H1 (cell line): ENCODE measurements at regions not wholly inside any gene's neighbourhood (a gene's known extent, or its start where the extent isn't known, plus 50 kb on each side); places are given as distances from the start of the nearest gene placed in this dataset.

ENCODE experiments used
- CTCF ChIA-PET: fragments of 300-600 bp; sonication (Branson Sonifier 250); formaldehyde crosslinking; loops from one replicate; lab custom pipeline; 2021; ENCODE audit not compliant: partially characterized antibody; lab: Charles Lee
- POLR2A ChIA-PET: fragments of 300-600 bp; sonication (Branson Sonifier 250); formaldehyde crosslinking; loops from one replicate; lab custom pipeline; 2021; ENCODE audit warnings: inconsistent platforms; ENCODE audit not compliant: partially characterized antibody; lab: Charles Lee
- DNase-seq, 2 experiments: peaks; one replicate each; pipeline versions ENCODE4 v3.0.0 to v3.0.0-alpha.2; 2010 to 2022; ENCODE audit warnings: low spot score in 2 of 2, low read depth in 1 of 2, mixed read lengths in 1 of 2
- FAIRE-seq: peaks from 2 replicates; lab custom pipeline; 2011; peaks lifted over from hg19 to GRCh38; lab: Jason Lieb, UNC
- H2AFZ ChIP-seq: 2 replicates; pipeline ENCODE4 v1.8.1; 2012; ENCODE audit warnings: low read length, inconsistent platforms
- H2AK5ac ChIP-seq: 2 replicates; pipeline ENCODE4 v1.6.1; 2013; ENCODE audit warnings: low read depth, low read length
- H2BK120ac ChIP-seq: replicated peaks from 2 replicates; pipeline ENCODE3; 2013; ENCODE audit warnings: low read depth, low read length, inconsistent platforms
- H2BK12ac ChIP-seq: 2 replicates; pipeline ENCODE4 v1.6.1; 2013; ENCODE audit warnings: low read depth, low read length
- H2BK15ac ChIP-seq: 2 replicates; pipeline ENCODE4 v1.6.1; 2013; ENCODE audit warnings: low read length
- H2BK20ac ChIP-seq: 2 replicates; pipeline ENCODE4 v1.6.1; 2013; ENCODE audit warnings: low read length
- H2BK5ac ChIP-seq: 2 replicates; pipeline ENCODE4 v1.6.1; 2013; ENCODE audit warnings: low read depth, low read length
- H3K14ac ChIP-seq: 2 replicates; pipeline ENCODE4 v1.6.1; 2013; ENCODE audit warnings: inconsistent platforms; ENCODE audit not compliant: insufficient read length
- H3K18ac ChIP-seq: 2 replicates; pipeline ENCODE4 v1.6.1; 2013; ENCODE audit warnings: low read length; ENCODE audit errors: extremely low read depth
- H3K23ac ChIP-seq: 2 replicates; pipeline ENCODE4 v1.6.1; 2013; ENCODE audit warnings: inconsistent platforms; ENCODE audit not compliant: insufficient read length
- H3K23me2 ChIP-seq: 2 replicates; pipeline ENCODE4 v1.6.1; 2013; ENCODE audit warnings: low read depth, low read length
- H3K27ac ChIP-seq: 2 replicates; pipeline ENCODE4 v1.6.1; 2011; ENCODE audit warnings: low read depth, low read length, inconsistent platforms
- H3K27me3 ChIP-seq, 4 experiments: replicated peaks in 1 of 4; 1 replicate in 1 of 4; 2 replicates in 3 of 4; pipeline versions ENCODE4 v1.6.1 to v1.8.1; 2011 to 2013; ENCODE audit warnings: low read length in 3 of 4, mild to moderate bottlenecking in 3 of 4, inconsistent platforms in 2 of 4, mixed read lengths in 2 of 4, moderate library complexity in 1 of 4; ENCODE audit not compliant: control insufficient read depth in 3 of 4, insufficient read depth in 3 of 4; ENCODE audit errors: extremely low read depth in 1 of 4
- H3K36me3 ChIP-seq, 4 experiments: 2 replicates each; pipeline versions ENCODE4 v1.6.1 to v1.8.1; 2011 to 2013; ENCODE audit warnings: mild to moderate bottlenecking in 4 of 4, low read length in 3 of 4, moderate library complexity in 2 of 4, control low read depth in 1 of 4, inconsistent platforms in 1 of 4; ENCODE audit not compliant: insufficient read depth in 4 of 4, control insufficient read depth in 2 of 4
- H3K4ac ChIP-seq: replicated peaks from 2 replicates; pipeline ENCODE3; 2013; ENCODE audit warnings: low read length, low read depth, mixed read lengths, inconsistent platforms; ENCODE audit not compliant: insufficient read length
- H3K4me1 ChIP-seq, 4 experiments: replicated peaks in 1 of 4; 1 replicate in 1 of 4; 2 replicates in 3 of 4; pipeline versions ENCODE4 v1.6.1 to v1.8.1; 2011 to 2013; ENCODE audit warnings: low read length in 3 of 4, inconsistent platforms in 2 of 4, mixed read lengths in 1 of 4; ENCODE audit not compliant: insufficient read depth in 4 of 4, control insufficient read depth in 3 of 4
- H3K4me2 ChIP-seq, 2 experiments: 2 replicates each; pipeline versions ENCODE4 v1.6.1 to v1.8.1; 2011 to 2013; ENCODE audit warnings: low read depth in 2 of 2, low read length in 2 of 2, control low read depth in 1 of 2, inconsistent platforms in 1 of 2, mild to moderate bottlenecking in 1 of 2; ENCODE audit not compliant: insufficient read depth in 1 of 2
- H3K4me3 ChIP-seq, 4 experiments: fragments of 200-600, 300-600 bp in 1 of 4; sonication (generic), shearing (Covaris generic), sonication (Bioruptor Twin) in 1 of 4; 2 replicates each; pipeline versions ENCODE4 v1.5.1 to v1.8.1; 2011 to 2016; ENCODE audit warnings: low read length in 4 of 4, low read depth in 3 of 4, control low read depth in 2 of 4, inconsistent platforms in 2 of 4, mild to moderate bottlenecking in 2 of 4, mixed read lengths in 1 of 4, moderate library complexity in 1 of 4; ENCODE audit not compliant: insufficient read depth in 2 of 4; ENCODE audit errors: extremely low read depth in 1 of 4
- H3K56ac ChIP-seq: replicated peaks from 2 replicates; pipeline ENCODE3; 2013; ENCODE audit warnings: low read depth, mild to moderate bottlenecking, mixed read lengths, low read length, inconsistent platforms; ENCODE audit not compliant: insufficient read length
- H3K79me1 ChIP-seq: 2 replicates; pipeline ENCODE4 v1.6.1; 2013; ENCODE audit warnings: low read depth, low read length, control low read depth
- H3K79me2 ChIP-seq, 2 experiments: 2 replicates each; pipeline versions ENCODE4 v1.6.1 to v1.8.1; 2012 to 2013; ENCODE audit warnings: low read length in 2 of 2, mild to moderate bottlenecking in 2 of 2, inconsistent platforms in 1 of 2; ENCODE audit not compliant: insufficient read depth in 2 of 2, control insufficient read depth in 1 of 2
- H3K9ac ChIP-seq, 4 experiments: replicated peaks in 1 of 4; 1 replicate in 1 of 4; 2 replicates in 3 of 4; pipeline versions ENCODE4 v1.6.1 to v1.8.1; 2011 to 2013; ENCODE audit warnings: low read depth in 3 of 4, low read length in 3 of 4, control low read depth in 2 of 4, mild to moderate bottlenecking in 2 of 4, moderate library complexity in 2 of 4, inconsistent platforms in 1 of 4; ENCODE audit errors: extremely low read depth in 1 of 4
- H3K9me3 ChIP-seq, 2 experiments: 2 replicates each; pipeline versions ENCODE4 v1.6.1 to v1.8.1; 2012 to 2013; ENCODE audit warnings: mild to moderate bottlenecking in 2 of 2, moderate library complexity in 2 of 2, control low read depth in 1 of 2, inconsistent platforms in 1 of 2, low read depth in 1 of 2, low read length in 1 of 2, mixed read lengths in 1 of 2; ENCODE audit not compliant: insufficient read depth in 2 of 2
- H4K20me1 ChIP-seq, 2 experiments: replicated peaks in 1 of 2; 2 replicates each; pipeline versions ENCODE3 to v1.8.1; 2011 to 2013; ENCODE audit warnings: inconsistent platforms in 2 of 2, low read length in 2 of 2, mild to moderate bottlenecking in 1 of 2; ENCODE audit not compliant: insufficient read depth in 2 of 2, control insufficient read depth in 1 of 2
- H4K5ac ChIP-seq: 2 replicates; pipeline ENCODE4 v1.6.1; 2013; ENCODE audit warnings: low read length, low read depth, mixed read lengths, inconsistent platforms; ENCODE audit not compliant: insufficient read length
- H4K8ac ChIP-seq: 2 replicates; pipeline ENCODE4 v1.8.0; 2013; ENCODE audit warnings: mild to moderate bottlenecking, moderate library complexity, low read length, inconsistent platforms; ENCODE audit not compliant: insufficient read depth; ENCODE audit errors: extremely low read depth
- H4K91ac ChIP-seq: replicated peaks from 2 replicates; pipeline ENCODE3; 2013; ENCODE audit warnings: low read length, mixed read lengths, inconsistent platforms; ENCODE audit not compliant: insufficient read length
- WGBS, 2 experiments: shearing (Covaris generic) in 1 of 2; methylation state at CpG; one replicate each; pipeline versions ENCODE4 v1.1.6 to v1.1.7; 2013 to 2015; ENCODE audit warnings: low lambda C conversion rate in 2 of 2, mixed read lengths in 2 of 2, inconsistent platforms in 1 of 2, low coverage in 1 of 2, missing lambda C conversion rate in 1 of 2; ENCODE audit not compliant: insufficient replicate concordance in 2 of 2, insufficient coverage in 1 of 2, insufficient read length in 1 of 2; ENCODE audit errors: extremely low coverage in 1 of 2, missing lambda C conversion rate in 1 of 2; 5-methylcytosine and 5-hydroxymethylcytosine counted together

DNA sequence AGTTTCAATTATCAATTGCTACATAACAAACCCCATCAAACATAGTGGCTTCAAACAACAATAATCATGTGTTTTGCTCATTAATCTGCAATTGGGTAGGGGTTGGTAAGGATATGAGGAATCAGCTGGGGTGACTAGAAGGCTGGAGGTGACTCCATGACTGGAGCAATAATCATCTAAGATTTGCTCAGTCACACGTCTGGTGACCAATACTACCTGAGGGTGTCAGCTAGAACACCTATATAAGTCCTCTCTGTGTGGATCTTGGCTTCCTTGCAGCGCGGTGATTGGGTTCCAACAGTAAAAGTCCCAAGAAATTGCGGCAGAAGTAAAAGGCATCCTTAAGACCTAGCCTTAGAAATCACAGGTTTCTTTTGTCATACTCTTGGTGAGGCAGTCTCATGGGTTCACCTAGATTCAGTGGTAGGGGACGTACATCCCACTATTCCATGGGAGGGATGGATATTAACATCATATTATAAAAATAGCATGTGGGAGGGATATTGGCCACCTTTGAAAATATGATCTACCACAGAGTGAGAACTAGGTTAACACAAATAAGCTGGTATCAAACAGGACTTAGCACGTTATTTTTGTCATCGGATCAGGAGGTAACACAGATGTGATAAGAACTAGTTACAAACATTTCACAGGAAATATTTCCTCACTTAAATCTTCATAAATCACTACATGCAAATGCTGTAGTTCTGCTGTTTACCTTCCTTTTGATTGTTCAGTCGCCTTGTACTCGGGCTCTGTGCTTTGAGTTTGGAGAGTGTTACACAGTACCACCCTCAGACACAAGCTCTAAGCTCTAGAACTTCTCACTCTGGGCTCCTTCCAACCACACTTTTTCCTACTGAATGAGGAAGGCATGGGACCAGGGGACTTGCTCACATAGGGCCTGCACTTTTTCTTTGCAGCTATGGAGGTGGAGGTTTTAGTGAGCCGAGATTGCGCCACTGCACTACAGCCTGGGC is 78.3 kb downstream of the LARP7 start:
- no peaks in the 10 kb centered on the region for H3K27me3 ChIP-seq
- H4K8ac ChIP-seq = no peak overlapping the region
- no peaks in the 10 kb centered on the region for H3K79me1 ChIP-seq
- H2BK5ac ChIP-seq = peak overlapping the region; percentile 22; the same call in 1 of the 2 replicates
- H4K5ac ChIP-seq = no peak overlapping the region
- ChIA-PET CTCF (interaction anchor here (0.7 to 1.6 kb wide), 8 partner anchors 8 to 51 kb away, joined by 3 to 5 read pairs (median 4); no protein-coding TSS in a partner anchor), POLR2A (interaction anchor here (0.6 to 2.8 kb wide), 11 partner anchors 8 to 69 kb away, joined by 3 to 12 read pairs (median 4); no protein-coding TSS in a partner anchor)
- no peak overlapping the region for H2BK15ac ChIP-seq
- no peak overlapping the region for H3K23ac ChIP-seq
- H3K36me3 ChIP-seq = peaks cover 0 to 5% (median 2%) of the 10 kb centered on the region in 4 experiments; a peak in 4 of 8 replicates
- H3K9ac ChIP-seq = no peak overlapping the region
- H2BK12ac ChIP-seq = peak overlapping the region; percentile 20; the same call in 1 of the 2 replicates
- H3K4me3 ChIP-seq = no peak overlapping the region
- H2BK120ac ChIP-seq = no peak overlapping the region
- peak overlapping the region; percentile 92 for H2AK5ac ChIP-seq
- H3K4me1 ChIP-seq = no peaks in the 10 kb centered on the region
- H3K56ac ChIP-seq = no peak overlapping the region
- no peak overlapping the region; the same call in 1 of the 2 replicates for H3K27ac ChIP-seq
- no peak overlapping the region for H2AFZ ChIP-seq
- no peak overlapping the region for H3K4ac ChIP-seq
- peak in 1 of 2 experiments; percentile 31 for DNase-seq
- no peaks in the 10 kb centered on the region for H4K20me1 ChIP-seq
- no peak overlapping the region for H3K14ac ChIP-seq
- peaks cover 0 to 61% of the 10 kb centered on the region in 2 experiments; a peak in 2 of 4 replicates for H3K79me2 ChIP-seq
- WGBS, 2 experiments = 94% methylated on average over 11 of the region's 11 CpGs; no CpG with 5 or more reads in 1 of the 2 experiments
- H3K23me2 ChIP-seq = no peaks in the 10 kb centered on the region
- H3K4me2 ChIP-seq = no peak overlapping the region; a peak in 1 of 4 replicates
- no peak overlapping the region for H3K18ac ChIP-seq
- peak; percentile 13 for FAIRE-seq
- H4K91ac ChIP-seq = no peak overlapping the region
- no peaks in the 10 kb centered on the region for H3K9me3 ChIP-seq
- H2BK20ac ChIP-seq = peak overlapping the region; percentile 82; the same call in 1 of the 2 replicates
